ENCODE measurements at regions not wholly inside any gene's neighbourhood (a gene's known extent, or its start where the extent isn't known, plus 50 kb on each side); places are given as distances from the start of the nearest gene placed in this dataset.
A peak's percentile ranks its signal among the peaks of the same experiment; 100 is the strongest.

- DNase-seq (ENCODE audit: low read depth), result no peak
Observed at GRCh38 chr12:53838978-53839377, 87.2 kb upstream of the CISTR start.

- DNase-seq (ENCODE audit: low read depth), result no peak
Observed at GRCh38 chr12:53840316-53840715, 88.5 kb upstream of the CISTR start.

GRCh38 chr12:53842686-53843085, 90.9 kb upstream of the CISTR start:
- no peak for DNase-seq (ENCODE audit: low read depth)

GRCh38 chr12:53843545-53843944, 91.8 kb upstream of the CISTR start:
- no peak for DNase-seq (ENCODE audit: low read depth)

GRCh38 chr12:53844994-53845844, 93.4 kb upstream of the HOXC13 start:
- peak; percentile 83 for DNase-seq (ENCODE audit: low read depth)

GRCh38 chr12:53845932-53846331, 92.7 kb upstream of the HOXC13 start:
- no peak for DNase-seq (ENCODE audit: low read depth)

GRCh38 chr12:53849113-53849512, 89.5 kb upstream of the HOXC13 start:
- no peak for DNase-seq (ENCODE audit: low read depth)

GRCh38 chr12:53849656-53850055, 89.0 kb upstream of the HOXC13 start:
- no peak for DNase-seq (ENCODE audit: low read depth)

- no peak for DNase-seq (ENCODE audit: low read depth)
Observed at GRCh38 chr12:53852061-53852460, 86.6 kb upstream of the HOXC13 start.

- no peak for DNase-seq (ENCODE audit: low read depth)
Observed at GRCh38 chr12:53852992-53853391, 85.6 kb upstream of the HOXC13 start.

GRCh38 chr12:53854701-53855316, 83.8 kb upstream of the HOXC13 start:
- DNase-seq (ENCODE audit: low read depth), result no peak

- no peak for DNase-seq (ENCODE audit: low read depth)
Observed at GRCh38 chr12:53856132-53856531, 82.5 kb upstream of the HOXC13 start.

- no peak for DNase-seq (ENCODE audit: low read depth)
Observed at GRCh38 chr12:53857666-53858065, 81.0 kb upstream of the HOXC13 start.

GRCh38 chr12:53860426-53861345, 77.9 kb upstream of the HOXC13 start:
- DNase-seq (ENCODE audit: low read depth), result no peak

- no peak for DNase-seq (ENCODE audit: low read depth)
Observed at GRCh38 chr12:53862206-53862605, 76.4 kb upstream of the HOXC13 start.

GRCh38 chr12:53862831-53863230, 75.8 kb upstream of the HOXC13 start:
- DNase-seq (ENCODE audit: low read depth), result peak; percentile 13

- no peak for DNase-seq (ENCODE audit: low read depth)
Observed at GRCh38 chr12:53866727-53867126, 71.9 kb upstream of the HOXC13 start.

GRCh38 chr12:53867216-53868012, 71.2 kb upstream of the HOXC13 start:
- peak; percentile 35 for DNase-seq (ENCODE audit: low read depth)

GRCh38 chr12:53868511-53868986, 70.1 kb upstream of the HOXC13 start:
- peak; percentile 68 for DNase-seq (ENCODE audit: low read depth)

- DNase-seq (ENCODE audit: low read depth), result peak; percentile 13
Observed at GRCh38 chr12:53869500-53869899, 69.1 kb upstream of the HOXC13 start.

GRCh38 chr12:53870117-53870516, 68.5 kb upstream of the HOXC13 start:
- DNase-seq (ENCODE audit: low read depth), result no peak

Measured in renal cortical epithelial cell (primary cell).